ENCODE measurements at regions not wholly inside any gene's neighbourhood (a gene's known extent, or its start where the extent isn't known, plus 50 kb on each side); places are given as distances from the start of the nearest gene placed in this dataset.

GRCh38 chr18:41765460-41765859 is 189.6 kb upstream of the PIK3C3 start:
- TF ChIP-seq RB1 (IDR thresholded peaks at IDR 0.05; ENCODE audit: borderline replicate concordance) (no peak), BRCA1 (IDR thresholded peaks at IDR 0.05; ENCODE audit: low read depth, low read length) (no peak), CTCF (IDR thresholded peaks at IDR 0.05 in 2 of 3, conservative IDR thresholded peaks at IDR 0.05 in 1 of 3; ENCODE audit: control insufficient read depth in 2 of 3, extremely low read depth in 1 of 3, insufficient read depth in 1 of 3, low read depth in 3 of 3, low read length in 3 of 3) (no peak), ZNF217 (IDR thresholded peaks at IDR 0.05) (no peak), CBX5 (IDR thresholded peaks at IDR 0.05; ENCODE audit: low read depth) (no peak), MTA3 (IDR thresholded peaks at IDR 0.05; ENCODE audit: borderline replicate concordance, low read length) (no peak), BCL11A (IDR thresholded peaks at IDR 0.05; ENCODE audit: low read depth, low read length) (no peak), E2F8 (IDR thresholded peaks at IDR 0.05; ENCODE audit: low read depth, partially characterized antibody) (no peak), MXI1 (IDR thresholded peaks at IDR 0.05; ENCODE audit: low read depth, low read length) (no peak)
- TF ChIP-seq, protein P1, sequence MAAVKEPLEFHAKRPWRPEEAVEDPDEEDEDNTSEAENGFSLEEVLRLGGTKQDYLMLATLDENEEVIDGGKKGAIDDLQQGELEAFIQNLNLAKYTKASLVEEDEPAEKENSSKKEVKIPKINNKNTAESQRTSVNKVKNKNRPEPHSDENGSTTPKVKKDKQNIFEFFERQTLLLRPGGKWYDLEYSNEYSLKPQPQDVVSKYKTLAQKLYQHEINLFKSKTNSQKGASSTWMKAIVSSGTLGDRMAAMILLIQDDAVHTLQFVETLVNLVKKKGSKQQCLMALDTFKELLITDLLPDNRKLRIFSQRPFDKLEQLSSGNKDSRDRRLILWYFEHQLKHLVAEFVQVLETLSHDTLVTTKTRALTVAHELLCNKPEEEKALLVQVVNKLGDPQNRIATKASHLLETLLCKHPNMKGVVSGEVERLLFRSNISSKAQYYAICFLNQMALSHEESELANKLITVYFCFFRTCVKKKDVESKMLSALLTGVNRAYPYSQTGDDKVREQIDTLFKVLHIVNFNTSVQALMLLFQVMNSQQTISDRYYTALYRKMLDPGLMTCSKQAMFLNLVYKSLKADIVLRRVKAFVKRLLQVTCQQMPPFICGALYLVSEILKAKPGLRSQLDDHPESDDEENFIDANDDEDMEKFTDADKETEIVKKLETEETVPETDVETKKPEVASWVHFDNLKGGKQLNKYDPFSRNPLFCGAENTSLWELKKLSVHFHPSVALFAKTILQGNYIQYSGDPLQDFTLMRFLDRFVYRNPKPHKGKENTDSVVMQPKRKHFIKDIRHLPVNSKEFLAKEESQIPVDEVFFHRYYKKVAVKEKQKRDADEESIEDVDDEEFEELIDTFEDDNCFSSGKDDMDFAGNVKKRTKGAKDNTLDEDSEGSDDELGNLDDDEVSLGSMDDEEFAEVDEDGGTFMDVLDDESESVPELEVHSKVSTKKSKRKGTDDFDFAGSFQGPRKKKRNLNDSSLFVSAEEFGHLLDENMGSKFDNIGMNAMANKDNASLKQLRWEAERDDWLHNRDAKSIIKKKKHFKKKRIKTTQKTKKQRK (IDR thresholded peaks at IDR 0.05; ENCODE audit: low read depth, low read length) = no peak

Measured in GM12878 (cell line).